HG03139 (cell line): ENCODE measurements at regions not wholly inside any gene's neighbourhood (a gene's known extent, or its start where the extent isn't known, plus 50 kb on each side); places are given as distances from the start of the nearest gene placed in this dataset.

Source experiments
- ATAC-seq: cut with Tn5 transposase; IDR thresholded peaks from one replicate; pipeline ENCODE4 v1.9.1; 2021; ENCODE audit not compliant: unreplicated experiment

GRCh38 chr12:132426349-132427173 is 63.4 kb upstream of the FBRSL1 start:
- no peak for ATAC-seq

GRCh38 chr12:132424811-132425210 is 65.1 kb upstream of the FBRSL1 start:
- no peak for ATAC-seq

- no peak for ATAC-seq
Measured at GRCh38 chr12:132423820-132424645, 65.9 kb upstream of the FBRSL1 start.

GRCh38 chr12:132423251-132423819 is 66.6 kb upstream of the FBRSL1 start:
- ATAC-seq: no peak

- no peak for ATAC-seq
Measured at GRCh38 chr12:132422381-132423043, 67.4 kb upstream of the FBRSL1 start.

- no peak for ATAC-seq
Measured at GRCh38 chr12:132422040-132422380, 67.9 kb upstream of the FBRSL1 start.

GRCh38 chr12:132419631-132420246 is 70.2 kb upstream of the FBRSL1 start:
- no peak for ATAC-seq

- ATAC-seq: no peak
Measured at GRCh38 chr12:132418393-132418925, 71.5 kb upstream of the FBRSL1 start.

GRCh38 chr12:132417741-132418140 is 72.2 kb upstream of the FBRSL1 start:
- ATAC-seq: no peak

GRCh38 chr12:132416827-132417226 is 73.1 kb upstream of the FBRSL1 start:
- no peak for ATAC-seq

- no peak for ATAC-seq
Measured at GRCh38 chr12:132416121-132416673, 73.8 kb upstream of the FBRSL1 start.

GRCh38 chr12:132415327-132416120 is 74.4 kb upstream of the FBRSL1 start:
- no peak for ATAC-seq

- peak; percentile 92 for ATAC-seq
Measured at GRCh38 chr12:132414634-132415326, 75.2 kb upstream of the FBRSL1 start.

GRCh38 chr12:132413931-132414588 is 75.9 kb upstream of the FBRSL1 start:
- no peak for ATAC-seq

GRCh38 chr12:132411457-132411856 is 78.5 kb upstream of the FBRSL1 start:
- ATAC-seq: no peak

GRCh38 chr12:132410849-132411248 is 79.1 kb upstream of the FBRSL1 start:
- ATAC-seq: no peak

- ATAC-seq: no peak
Measured at GRCh38 chr12:132410296-132410625, 79.7 kb upstream of the FBRSL1 start.

GRCh38 chr12:132409495-132410295 is 80.3 kb upstream of the FBRSL1 start:
- no peak for ATAC-seq
